Stromal cell of bone marrow (primary cell): ENCODE measurements at regions not wholly inside any gene's neighbourhood (a gene's known extent, or its start where the extent isn't known, plus 50 kb on each side); places are given as distances from the start of the nearest gene placed in this dataset.
"Not testable (repeated sequence)": the region's sequence is repeated elsewhere in the genome, so short reads cannot be mapped to it uniquely, and the experiment has no call there.

ENCODE experiments used
- DNase-seq: peaks from one replicate; pipeline ENCODE4 v3.0.0-alpha.2; 2012; ENCODE audit warnings: low read depth

GRCh38 chr6:15927531-15928225 lies 201.2 kb upstream of the MYLIP start:
- DNase-seq: no peak

DNA sequence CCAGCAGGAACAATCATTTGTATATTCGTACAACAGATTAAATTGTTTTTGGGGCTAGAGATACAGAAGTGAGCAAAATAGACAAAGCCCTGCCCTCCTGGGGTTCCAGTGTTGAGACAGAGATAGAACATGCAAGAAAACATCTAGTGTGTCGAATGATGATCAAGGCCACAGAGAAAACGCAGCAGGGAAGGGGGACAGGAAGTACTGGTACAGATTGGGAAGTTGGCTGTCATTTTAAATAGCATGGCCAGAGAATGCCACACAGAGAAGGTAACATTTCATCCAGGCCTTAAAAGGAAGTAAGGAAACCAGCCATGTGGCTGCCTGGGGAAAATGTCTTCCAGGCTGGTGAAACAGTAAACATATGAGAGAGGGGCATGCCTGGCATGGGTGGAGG lies 202.6 kb upstream of the MYLIP start:
- DNase-seq: no peak

DNA sequence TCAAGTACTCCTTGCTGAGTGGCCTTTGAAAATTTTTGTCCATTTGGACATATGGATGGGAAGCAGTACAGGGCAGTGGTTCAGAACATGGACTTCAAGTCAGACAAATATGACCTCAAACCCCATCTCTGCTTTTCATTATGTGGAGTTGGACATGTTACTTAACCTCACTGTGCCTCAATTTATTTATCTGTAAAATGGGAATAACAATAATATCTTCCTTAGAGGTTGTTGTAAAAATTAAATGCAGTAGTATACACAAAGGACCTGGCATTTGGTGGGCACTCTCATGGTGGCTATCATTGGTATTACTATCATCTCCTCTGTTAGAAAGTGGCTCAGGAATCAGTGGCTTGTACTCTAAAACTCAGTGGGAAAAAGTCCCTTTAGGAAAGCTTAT lies 204.0 kb upstream of the MYLIP start:
- DNase-seq: no peak

- DNase-seq: no peak
These were observed 206.2 kb upstream of the MYLIP start for GRCh38 chr6:15922510-15923250.

DNA sequence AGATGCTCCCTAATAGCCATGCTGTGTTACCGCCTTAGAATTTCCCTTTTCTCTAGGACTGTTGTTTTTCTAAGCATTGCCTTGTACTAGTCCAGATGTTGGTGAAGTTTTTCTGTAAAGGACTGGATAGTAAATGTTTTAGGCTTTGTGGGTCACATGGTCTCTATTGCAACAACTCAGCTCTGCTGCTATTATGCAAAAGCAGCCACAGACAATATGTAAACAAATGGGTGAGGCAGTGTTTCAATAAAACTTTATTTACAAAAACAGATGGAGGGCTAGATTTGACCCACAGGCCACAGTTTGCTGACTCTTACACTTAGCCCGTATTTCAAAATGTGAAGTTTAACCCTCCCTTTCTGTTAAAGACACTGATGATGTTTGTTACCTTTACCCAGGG lies 207.6 kb upstream of the MYLIP start:
- DNase-seq: no peak

- DNase-seq: no peak
These were observed 212.3 kb upstream of the MYLIP start for GRCh38 chr6:15916581-15916980.

- DNase-seq: no peak
These were observed 213.2 kb upstream of the MYLIP start for GRCh38 chr6:15915508-15916178.

DNA sequence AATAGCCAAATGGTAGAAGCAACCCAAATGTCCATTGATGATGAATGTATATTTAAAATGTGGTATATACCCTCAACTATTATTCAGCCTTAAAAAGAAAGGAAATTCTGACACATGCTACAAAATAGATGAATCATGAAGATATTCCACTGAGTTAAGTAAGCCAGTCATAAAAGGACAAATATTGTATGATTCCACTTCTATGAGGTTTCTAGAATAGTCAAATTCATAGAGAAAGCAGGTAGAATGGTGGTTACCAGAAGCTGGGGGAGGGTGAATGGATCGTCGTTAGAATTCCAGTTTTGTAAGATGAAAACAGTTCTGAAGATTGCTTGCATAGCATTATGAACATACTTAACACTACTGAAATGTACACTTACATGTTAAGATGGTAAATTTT lies 214.3 kb upstream of the MYLIP start:
- no peak for DNase-seq

GRCh38 chr6:15913573-15913972 lies 215.3 kb upstream of the MYLIP start:
- DNase-seq: no peak

- no peak for DNase-seq
These were observed 216.1 kb upstream of the MYLIP start for GRCh38 chr6:15912505-15913400.

GRCh38 chr6:15911753-15912504 lies 217.0 kb upstream of the MYLIP start:
- no peak for DNase-seq

- no peak for DNase-seq
These were observed 219.4 kb upstream of the MYLIP start for GRCh38 chr6:15909290-15910070.

DNA sequence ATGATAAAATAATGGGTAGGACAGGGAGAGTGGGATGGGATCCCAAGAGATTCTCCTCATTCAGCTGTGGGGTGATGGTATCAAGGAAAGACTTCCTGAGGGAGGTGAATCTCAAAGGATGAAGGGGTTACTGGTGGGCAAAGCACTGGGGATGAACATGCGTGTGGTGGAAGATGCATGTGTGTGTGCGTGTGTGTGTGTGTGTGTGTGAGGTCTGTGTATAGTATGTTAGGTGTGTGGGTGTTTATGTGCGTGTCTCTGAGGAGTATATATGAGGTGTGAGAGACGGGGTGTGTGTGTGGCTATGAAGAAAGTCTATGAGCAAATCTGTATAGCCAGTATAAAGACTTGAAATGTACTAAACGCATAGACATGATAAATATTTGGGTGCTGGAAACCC lies 220.0 kb upstream of the MYLIP start:
- no peak for DNase-seq

DNA sequence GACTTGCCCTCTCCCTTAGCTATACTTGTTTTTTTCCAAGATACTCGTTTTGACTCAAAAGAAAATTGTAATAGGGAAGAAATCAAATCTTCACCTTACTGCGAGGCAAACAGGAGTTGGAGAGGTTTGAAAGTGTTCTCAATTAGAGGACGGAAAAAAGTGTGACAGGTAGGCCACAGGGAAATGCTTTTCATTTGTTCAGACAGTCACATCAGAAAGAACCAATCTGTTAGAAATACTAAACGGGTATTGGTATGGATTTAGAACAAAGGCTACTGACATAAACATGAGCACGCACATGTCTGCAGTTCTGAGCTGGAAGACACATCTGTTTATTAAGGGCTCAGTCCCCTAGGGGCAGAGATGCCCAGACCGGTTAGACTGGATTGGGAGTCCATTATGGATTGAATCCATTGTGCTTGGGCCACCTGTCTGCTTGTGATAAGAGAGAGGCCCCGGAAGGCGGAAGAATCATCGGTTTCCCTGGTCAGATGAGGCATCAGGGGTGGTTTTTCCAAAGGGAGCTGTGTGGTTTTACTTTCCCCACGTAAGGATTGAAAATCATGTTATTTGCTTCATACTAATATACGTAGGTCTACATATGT lies 220.9 kb upstream of the MYLIP start:
- DNase-seq: no peak

GRCh38 chr6:15907220-15907913 lies 221.5 kb upstream of the MYLIP start:
- not testable (repeated sequence) for DNase-seq

DNA sequence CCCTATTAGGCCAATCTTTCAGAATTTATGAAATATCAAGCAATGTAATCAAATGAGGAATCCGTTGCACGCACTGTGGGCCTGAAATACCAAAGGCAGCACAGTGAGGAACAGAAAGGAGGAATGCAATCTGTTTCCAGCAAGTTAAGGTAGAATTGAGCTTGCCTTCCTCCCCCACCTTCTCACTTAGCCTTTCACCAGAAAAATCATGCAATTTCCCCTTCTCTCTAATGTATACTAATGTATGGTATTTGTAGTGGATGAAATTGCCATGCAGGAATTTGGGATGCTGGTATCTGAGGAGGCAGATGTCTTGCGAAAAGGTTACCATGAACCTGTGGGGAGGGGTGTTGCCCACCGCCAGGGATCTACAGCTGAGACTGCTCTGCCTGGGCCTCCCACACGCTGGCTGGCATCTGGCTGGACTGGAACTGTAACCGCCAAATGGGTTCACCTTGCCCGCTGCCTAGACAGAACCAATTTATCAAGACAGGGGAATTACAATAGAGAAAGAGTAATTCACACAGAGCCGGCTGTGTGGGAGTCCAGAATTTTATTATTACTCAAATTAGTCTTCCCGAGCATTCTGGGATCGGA lies 222.4 kb upstream of the MYLIP start:
- DNase-seq: no peak

DNA sequence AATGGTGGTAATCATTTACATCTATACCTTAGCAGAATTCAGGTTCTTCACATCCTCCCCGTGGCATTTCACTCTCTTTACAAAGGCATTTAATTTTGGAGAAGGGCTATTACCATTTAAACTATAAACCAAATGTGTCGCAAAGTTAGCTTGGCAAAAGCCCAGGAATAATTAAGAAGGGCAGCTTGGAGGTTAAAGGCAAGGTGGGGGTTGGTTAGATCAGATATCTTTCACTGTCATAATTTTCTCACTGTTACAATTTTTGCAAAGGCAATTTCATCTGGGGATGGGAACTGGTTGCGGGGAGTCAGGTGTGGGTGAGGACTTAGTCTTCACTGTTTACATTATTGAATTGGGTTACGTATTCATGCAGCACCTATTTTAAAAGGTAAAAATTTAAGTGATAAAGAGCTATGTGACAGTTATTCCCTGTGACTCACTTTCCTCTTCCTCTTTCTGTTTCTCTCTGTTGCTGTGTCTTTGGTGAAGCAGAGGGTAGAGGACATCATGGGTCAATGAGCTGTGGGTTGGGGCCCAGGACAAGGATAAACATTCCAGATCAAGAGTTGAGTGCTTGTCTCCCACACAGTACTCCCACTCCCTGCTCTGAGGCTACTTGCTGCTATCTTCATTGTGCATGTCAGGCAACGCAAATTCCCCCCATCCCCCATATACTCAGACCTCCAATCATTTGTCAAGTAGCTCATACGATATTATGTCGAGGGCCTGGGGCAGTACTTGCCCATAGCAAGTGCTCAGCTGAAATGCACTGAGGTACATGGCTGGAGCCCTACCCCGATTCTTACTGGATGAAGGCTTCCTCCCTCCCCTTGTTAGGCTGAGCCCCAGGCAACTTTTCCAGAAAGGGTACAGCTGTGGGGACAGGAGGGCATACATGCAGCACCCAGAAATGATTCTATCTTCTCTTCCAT lies 223.1 kb upstream of the MYLIP start:
- no peak for DNase-seq
